Superior temporal gyrus (tissue), 1 donor: ENCODE measurements at regions not wholly inside any gene's neighbourhood (a gene's known extent, or its start where the extent isn't known, plus 50 kb on each side); places are given as distances from the start of the nearest gene placed in this dataset.

Experiments
- DNase-seq: peaks from one replicate; pipeline ENCODE4 v3.0.0-alpha.2; 2016; ENCODE audit errors: extremely low spot score

GRCh38 chr10:121032460-121032859 is 181.3 kb downstream of the WDR11 start:
- DNase-seq: no peak

GRCh38 chr10:121033366-121033765 is 182.2 kb downstream of the WDR11 start:
- DNase-seq: no peak

GRCh38 chr10:121036431-121036830 is 185.3 kb downstream of the WDR11 start:
- no peak for DNase-seq

- DNase-seq: no peak
Measured at GRCh38 chr10:121041499-121041898, 190.3 kb downstream of the WDR11 start.

- no peak for DNase-seq
Measured at GRCh38 chr10:121041906-121042305, 190.7 kb downstream of the WDR11 start.

GRCh38 chr10:121042342-121042741 is 191.2 kb downstream of the WDR11 start:
- DNase-seq: no peak

GRCh38 chr10:121043124-121043849 is 192.1 kb downstream of the WDR11 start:
- no peak for DNase-seq

GRCh38 chr10:121048749-121049148 is 197.6 kb downstream of the WDR11 start:
- no peak for DNase-seq

GRCh38 chr10:121049489-121049888 is 198.3 kb downstream of the WDR11 start:
- no peak for DNase-seq

GRCh38 chr10:121049923-121050322 is 198.8 kb downstream of the WDR11 start:
- DNase-seq: no peak

- DNase-seq: no peak
Measured at GRCh38 chr10:121051171-121051570, 200.0 kb downstream of the WDR11 start.

GRCh38 chr10:121051696-121052279 is 200.6 kb downstream of the WDR11 start:
- no peak for DNase-seq

GRCh38 chr10:121053151-121053550 is 202.0 kb downstream of the WDR11 start:
- no peak for DNase-seq

- no peak for DNase-seq
Measured at GRCh38 chr10:121054874-121055273, 203.7 kb downstream of the WDR11 start.

- no peak for DNase-seq
Measured at GRCh38 chr10:121057269-121057668, 206.1 kb downstream of the WDR11 start.

- no peak for DNase-seq
Measured at GRCh38 chr10:121058082-121058481, 206.9 kb downstream of the WDR11 start.

- DNase-seq: no peak
Measured at GRCh38 chr10:121059351-121059750, 208.2 kb downstream of the WDR11 start.

- no peak for DNase-seq
Measured at GRCh38 chr10:121062115-121062514, 211.0 kb downstream of the WDR11 start.

- no peak for DNase-seq
Measured at GRCh38 chr10:121063744-121064143, 212.6 kb downstream of the WDR11 start.

- no peak for DNase-seq
Measured at GRCh38 chr10:121064491-121064890, 213.3 kb downstream of the WDR11 start.

- no peak for DNase-seq
Measured at GRCh38 chr10:121065330-121065729, 214.2 kb downstream of the WDR11 start.

- DNase-seq: no peak
Measured at GRCh38 chr10:121069061-121069850, 218.1 kb downstream of the WDR11 start.
